HG03064 (cell line): ENCODE measurements at regions not wholly inside any gene's neighbourhood (a gene's known extent, or its start where the extent isn't known, plus 50 kb on each side); places are given as distances from the start of the nearest gene placed in this dataset.

Experiments used
- ATAC-seq: cut with Tn5 transposase; IDR thresholded peaks from one replicate; pipeline ENCODE4 v1.9.1; 2021; ENCODE audit warnings: low read depth; ENCODE audit not compliant: unreplicated experiment

- no peak for ATAC-seq
Observed at GRCh38 chr17:33352526-33352925, 59.4 kb upstream of the ASIC2 start.

- ATAC-seq: no peak
Observed at GRCh38 chr17:33356266-33356665, 63.2 kb upstream of the ASIC2 start.

GRCh38 chr17:33363475-33363874 is 70.4 kb upstream of the ASIC2 start:
- ATAC-seq: no peak

DNA sequence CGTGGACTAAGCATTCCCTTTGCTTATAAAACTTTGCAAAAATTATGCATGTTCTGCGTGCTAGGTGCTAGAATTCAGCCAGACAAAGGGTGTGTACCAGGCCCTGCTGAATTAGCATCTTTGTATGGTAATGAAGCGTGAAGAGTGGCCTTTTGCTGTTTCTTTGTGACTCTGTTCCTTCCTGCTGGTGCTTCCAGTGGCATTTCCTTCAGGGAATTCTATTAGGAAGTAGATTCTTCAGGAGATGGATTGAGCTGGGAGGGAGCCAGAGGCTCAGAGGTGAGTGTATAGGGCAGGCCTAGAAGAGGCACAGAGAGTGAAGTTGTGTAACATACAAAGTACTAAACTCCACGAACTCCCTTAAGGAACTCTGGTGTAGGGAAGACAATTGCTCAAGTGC is 73.9 kb upstream of the ASIC2 start:
- ATAC-seq: no peak

GRCh38 chr17:33369149-33369548 is 76.1 kb upstream of the ASIC2 start:
- ATAC-seq: no peak

- no peak for ATAC-seq
Observed at GRCh38 chr17:33369876-33370275, 76.8 kb upstream of the ASIC2 start.

- no peak for ATAC-seq
Observed at GRCh38 chr17:33370401-33370800, 77.3 kb upstream of the ASIC2 start.

DNA sequence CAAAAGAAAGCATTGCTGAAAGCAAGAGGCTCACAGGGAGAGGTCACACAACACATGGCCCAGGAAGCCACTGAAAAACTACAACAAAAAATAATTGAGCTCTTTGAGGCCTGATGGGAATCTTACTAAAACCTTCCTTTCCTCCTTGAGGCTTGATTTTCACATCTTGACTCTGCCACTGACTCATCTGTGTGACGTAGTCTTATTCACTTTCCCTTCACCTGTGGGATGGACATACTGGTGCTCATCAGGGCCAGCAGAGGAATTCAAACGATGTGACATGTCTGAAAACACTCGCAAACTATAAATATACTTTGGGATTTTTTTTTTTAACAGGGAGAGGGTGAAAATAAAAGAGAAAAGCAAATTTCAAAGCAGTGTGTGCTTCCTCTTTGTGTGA is 78.3 kb upstream of the ASIC2 start:
- no peak for ATAC-seq

DNA sequence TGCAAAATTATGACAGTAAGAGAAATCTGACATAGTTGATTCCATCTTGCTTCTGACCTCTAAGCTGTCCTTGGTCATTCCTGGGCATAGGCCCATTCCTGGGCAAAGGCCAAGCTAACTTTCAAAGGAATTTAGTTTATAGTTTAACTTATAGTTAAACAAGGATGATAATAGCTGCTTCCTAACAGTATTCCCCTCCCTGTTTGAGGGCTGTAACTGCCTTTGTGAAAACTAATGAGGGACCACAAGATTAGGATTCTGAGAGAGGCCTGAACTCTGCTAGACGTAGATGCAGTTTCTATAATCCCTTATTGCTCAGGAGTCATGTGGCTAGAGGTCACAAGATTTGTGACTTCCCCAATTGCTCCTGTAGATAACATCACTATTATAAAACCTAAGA is 80.2 kb upstream of the ASIC2 start:
- no peak for ATAC-seq

DNA sequence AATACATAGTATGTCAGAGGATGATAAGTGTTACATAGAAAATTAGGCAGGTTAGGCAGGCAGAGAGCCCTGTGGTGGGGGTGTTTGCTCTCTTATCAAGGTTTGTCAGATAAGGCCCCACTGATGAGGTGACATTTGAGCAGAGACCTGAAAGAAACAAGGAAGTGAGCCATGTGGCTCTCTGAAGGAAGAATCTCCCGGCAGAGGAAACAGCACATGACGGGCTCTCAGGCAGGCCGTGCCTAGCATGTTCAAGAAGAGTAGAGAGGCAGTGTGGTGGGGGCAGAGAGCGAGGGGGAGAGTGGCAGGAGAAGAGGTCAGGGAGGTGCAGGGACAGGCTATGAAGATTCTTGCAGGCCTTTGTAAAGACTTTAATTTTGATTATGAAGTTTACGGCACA is 82.0 kb upstream of the ASIC2 start:
- no peak for ATAC-seq

DNA sequence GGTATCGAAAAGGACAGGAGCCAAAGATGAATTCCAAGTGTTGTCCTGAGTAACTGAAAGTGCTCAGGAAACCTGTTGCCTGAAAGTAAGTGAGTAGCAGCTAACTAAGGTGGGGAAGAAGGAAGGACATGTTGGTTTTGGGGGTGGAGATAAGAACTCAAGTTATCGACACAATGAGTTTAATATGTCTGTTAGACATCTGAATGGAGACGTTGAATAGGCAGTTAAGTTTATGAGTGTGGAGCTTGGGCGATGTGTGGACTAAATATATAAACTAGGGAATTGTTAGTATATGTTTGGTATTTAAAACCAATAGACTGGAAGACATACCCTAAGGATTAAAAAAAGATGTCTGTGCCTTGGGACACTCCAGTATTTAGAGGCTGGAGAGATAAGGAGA is 82.7 kb upstream of the ASIC2 start:
- ATAC-seq: no peak

GRCh38 chr17:33377837-33378595 is 84.9 kb upstream of the ASIC2 start:
- no peak for ATAC-seq

GRCh38 chr17:33381201-33381600 is 88.1 kb upstream of the ASIC2 start:
- ATAC-seq: no peak

GRCh38 chr17:33383488-33384023 is 90.5 kb upstream of the ASIC2 start:
- no peak for ATAC-seq

GRCh38 chr17:33385133-33385532 is 92.0 kb upstream of the ASIC2 start:
- no peak for ATAC-seq

- ATAC-seq: no peak
Observed at GRCh38 chr17:33385713-33386112, 92.6 kb upstream of the ASIC2 start.

- ATAC-seq: no peak
Observed at GRCh38 chr17:33387406-33387805, 94.3 kb upstream of the ASIC2 start.

DNA sequence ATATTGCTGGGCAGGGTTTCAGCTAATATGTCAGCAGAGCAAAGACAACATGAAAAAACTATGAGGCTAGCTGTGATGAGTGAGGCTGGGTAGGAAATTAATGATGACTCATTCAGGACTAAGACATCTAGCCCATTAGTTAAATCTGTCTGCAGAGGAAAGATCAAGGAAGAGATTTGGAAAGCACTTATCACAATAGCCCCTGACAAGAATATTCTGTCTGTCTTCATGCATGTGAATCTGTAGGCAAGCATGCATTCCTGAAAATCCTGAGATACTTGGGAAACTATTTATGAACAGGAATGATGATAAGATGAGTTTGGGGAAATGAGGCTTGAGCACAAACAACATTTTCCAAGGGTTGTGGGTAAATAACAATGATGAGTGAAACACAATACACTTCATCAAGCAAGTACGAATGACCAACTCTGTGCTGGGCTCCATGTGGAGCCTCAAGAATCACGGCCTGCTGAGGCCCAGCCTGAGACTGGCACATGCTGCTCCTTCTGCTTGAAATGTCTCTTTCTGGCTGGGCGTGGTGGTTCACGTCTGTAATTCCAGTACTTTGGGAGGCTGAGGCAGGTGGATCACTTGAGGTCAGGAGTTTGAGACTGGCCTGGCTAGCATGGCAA is 96.5 kb upstream of the ASIC2 start:
- ATAC-seq: no peak

DNA sequence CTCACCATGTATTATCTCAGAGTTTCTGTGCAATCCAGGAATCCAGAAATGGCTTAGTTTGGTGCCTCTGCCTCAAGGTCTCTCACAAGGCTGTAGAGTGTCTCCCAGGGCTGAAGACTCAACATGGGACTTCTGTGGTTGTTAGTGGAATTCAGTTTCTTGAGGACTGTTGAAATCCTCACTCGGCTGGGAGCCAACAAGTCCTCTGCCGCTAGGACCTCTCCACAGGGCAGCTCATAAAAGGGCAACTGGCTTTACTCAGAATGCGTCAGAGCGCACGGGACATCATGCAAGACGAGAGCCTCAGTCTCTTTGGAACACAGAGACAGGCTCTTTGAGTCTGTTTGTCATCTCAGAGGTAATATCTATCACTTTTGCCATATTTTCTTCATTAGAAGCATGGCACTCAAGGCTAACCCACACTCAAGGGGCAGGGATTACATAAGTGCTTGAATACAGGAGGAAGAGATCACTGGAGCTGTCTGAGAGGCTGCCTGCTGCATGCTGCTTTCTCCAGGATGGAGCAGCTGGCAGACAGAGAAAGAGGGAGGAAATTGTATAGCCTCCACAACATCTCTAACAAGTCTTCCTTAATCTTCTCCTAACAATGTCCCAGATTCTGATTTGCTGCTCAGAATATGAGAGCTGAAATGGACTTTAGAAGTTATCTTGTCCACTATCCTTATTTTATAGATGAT is 97.5 kb upstream of the ASIC2 start:
- ATAC-seq: no peak

DNA sequence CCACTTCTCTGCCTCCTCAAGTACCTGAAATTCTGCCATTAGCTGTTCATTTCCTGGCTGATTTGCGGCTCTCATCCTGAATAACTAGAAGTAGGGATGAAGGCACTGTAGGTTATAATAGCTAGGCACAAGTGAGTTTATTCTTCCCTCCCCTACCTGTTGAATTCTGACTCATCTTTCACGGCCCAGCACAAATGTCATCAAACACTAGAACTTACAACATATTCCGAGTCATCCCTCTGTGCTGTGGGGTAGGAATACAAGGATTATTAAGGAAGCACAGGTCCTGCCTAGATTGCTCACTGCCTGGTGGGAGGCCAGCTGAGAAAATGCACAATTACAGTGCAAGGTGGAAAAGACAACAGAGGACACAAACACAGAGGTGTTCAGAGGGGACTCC is 103.7 kb upstream of the ASIC2 start:
- no peak for ATAC-seq

DNA sequence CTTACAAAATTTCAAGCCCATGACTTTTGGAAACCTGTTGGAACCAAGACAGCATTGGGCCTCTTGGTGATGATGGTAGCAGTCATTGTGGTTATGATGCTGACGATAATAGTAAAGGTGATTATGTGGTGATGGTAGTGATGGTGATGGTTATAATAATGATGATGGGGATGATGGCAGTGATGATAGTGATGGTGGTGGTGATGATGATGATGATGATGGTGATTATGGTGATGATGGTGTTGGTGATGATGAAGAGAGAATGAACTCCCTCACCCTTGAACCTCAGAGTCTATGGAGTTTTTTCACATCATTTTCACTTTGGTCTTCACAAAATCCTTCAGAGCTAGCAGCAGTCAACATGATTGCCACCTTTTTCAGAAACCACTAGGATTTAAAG is 105.3 kb upstream of the ASIC2 start:
- ATAC-seq: no peak

DNA sequence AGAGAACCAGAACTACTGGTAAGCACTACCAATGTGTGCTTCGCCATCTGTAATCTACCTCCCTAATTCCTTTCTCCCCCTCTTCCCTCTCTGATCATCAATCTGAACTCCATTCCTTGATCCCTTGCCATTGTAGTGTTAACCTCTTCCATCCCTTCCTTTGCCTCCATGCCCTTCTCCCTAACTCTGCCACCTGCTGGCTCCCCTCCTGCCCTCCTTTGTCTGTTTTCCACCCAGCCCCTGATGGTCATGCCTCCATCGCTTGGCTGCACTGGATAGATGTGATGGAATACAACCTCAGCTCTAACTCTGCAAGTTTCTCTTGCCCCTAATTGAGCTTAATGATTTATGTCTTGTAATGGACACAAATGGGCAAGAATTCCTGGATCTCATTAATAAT is 108.2 kb upstream of the ASIC2 start:
- ATAC-seq: no peak
